ENCODE measurements at regions not wholly inside any gene's neighbourhood (a gene's known extent, or its start where the extent isn't known, plus 50 kb on each side); places are given as distances from the start of the nearest gene placed in this dataset.

GRCh38 chr6:10175362-10175761, 239.5 kb downstream of the TFAP2A start:
- no peak for TF ChIP-seq REST (IDR thresholded peaks at IDR 0.05; ENCODE audit: low read depth)
- TF ChIP-seq JUND (IDR thresholded peaks at IDR 0.05) = no peak
- no peak for TF ChIP-seq CTCF (IDR thresholded peaks at IDR 0.05 in 2 of 3, conservative IDR thresholded peaks at IDR 0.05 in 1 of 3; ENCODE audit: borderline replicate concordance in 1 of 3, insufficient read depth in 1 of 3, low read depth in 2 of 3, low read length in 2 of 3)
- no peak for TF ChIP-seq POLR2AphosphoS5 (IDR thresholded peaks at IDR 0.05; ENCODE audit: low read depth, low read length)
- TF ChIP-seq POLR2A (IDR thresholded peaks at IDR 0.05; ENCODE audit: borderline replicate concordance, extremely low read depth, insufficient read depth, insufficient read length) = no peak
- no peak for TF ChIP-seq ATF3 (IDR thresholded peaks at IDR 0.05)
- no peak for TF ChIP-seq MAX (IDR thresholded peaks at IDR 0.05)
- no peak for TF ChIP-seq EZH2 (IDR thresholded peaks at IDR 0.05)
- TF ChIP-seq CEBPB (IDR thresholded peaks at IDR 0.05; ENCODE audit: low read depth) = no peak
- TF ChIP-seq RAD21 (IDR thresholded peaks at IDR 0.05; ENCODE audit: low read depth) = no peak
